GM21526 (cell line): ENCODE measurements at regions not wholly inside any gene's neighbourhood (a gene's known extent, or its start where the extent isn't known, plus 50 kb on each side); places are given as distances from the start of the nearest gene placed in this dataset.

Source experiments
- ATAC-seq: cut with Tn5 transposase; IDR thresholded peaks from one replicate; pipeline ENCODE4 v1.9.1; 2021; ENCODE audit warnings: moderate library complexity; ENCODE audit not compliant: unreplicated experiment, low FRiP score

DNA sequence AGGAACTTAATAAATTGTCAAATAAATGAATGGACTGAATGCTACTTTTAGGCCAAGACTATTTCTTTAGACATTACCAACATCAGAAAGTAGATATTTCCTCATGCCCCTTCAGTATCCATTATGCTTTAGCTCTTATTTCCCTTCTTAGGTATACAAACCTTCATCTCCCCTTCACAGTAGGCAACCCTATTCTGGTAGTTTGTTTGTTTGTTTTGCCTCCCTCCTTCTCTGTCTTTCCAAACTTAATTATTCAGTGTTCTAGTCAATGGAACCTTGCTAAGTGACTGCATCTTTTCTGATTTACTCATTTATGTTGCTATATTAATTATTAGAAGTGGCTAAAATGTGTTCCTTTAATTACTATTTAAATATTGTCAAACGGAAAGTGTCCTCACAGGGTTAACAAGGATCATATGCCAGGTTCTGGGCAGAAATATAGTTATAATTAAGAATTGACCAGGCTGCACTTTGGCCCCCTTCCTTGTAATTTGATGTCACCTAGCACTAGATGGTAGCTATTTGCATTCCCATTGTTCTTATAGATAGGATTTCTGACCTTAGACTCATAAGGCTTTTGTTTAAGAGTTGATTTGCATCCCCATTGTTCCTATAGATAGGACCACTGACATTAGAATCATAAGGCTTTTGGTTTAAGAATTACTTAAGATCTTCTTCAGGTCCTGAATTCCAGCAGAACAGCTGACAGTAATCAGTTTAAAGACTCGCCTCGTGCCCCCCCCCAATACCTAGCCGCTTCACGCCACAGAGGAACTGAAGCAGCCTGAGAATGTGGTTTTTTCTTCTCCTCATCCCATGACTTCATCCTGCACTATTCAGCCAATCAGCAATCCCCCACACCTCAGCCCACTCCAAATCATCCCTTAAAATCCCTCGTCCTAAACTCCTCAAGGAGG lies 84.4 kb upstream of the NUDT12 start:
- no peak for ATAC-seq

DNA sequence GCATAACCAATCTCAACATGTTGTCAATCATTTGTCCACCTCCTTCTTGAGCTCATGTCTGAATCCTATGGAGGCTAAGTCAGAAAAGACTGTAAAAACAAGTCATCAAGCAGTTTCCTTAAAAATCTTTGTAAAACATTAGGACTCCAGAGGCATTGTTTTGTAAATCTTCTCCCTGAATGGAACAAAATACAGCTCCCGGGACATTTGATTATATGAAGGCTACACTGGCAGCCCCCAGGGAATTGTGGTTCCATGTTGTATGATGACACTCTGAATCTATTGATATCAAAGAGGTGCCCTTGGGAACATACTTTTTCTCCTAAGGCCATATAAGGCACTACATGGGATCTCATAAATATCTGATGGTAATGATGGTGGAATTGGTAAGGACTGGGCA lies 83.2 kb upstream of the NUDT12 start:
- ATAC-seq: no peak

DNA sequence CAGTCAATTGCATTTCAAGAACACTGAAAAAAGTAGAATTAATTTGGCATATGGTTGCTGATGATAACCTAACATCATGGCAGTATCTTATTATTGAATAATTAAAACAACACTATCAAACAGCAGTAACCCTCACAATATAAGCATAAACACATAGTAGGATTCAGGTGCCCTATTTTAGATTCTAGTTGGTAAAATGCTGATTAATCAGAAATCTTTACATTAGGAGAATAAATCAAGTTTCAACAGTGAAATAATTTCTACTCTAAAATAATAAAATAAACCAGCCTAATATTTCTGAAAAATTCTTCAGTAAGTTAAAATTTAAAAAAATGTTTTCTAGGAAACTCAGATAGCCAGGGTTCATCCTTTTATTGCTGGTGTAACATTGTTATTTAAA lies 76.4 kb upstream of the NUDT12 start:
- no peak for ATAC-seq

DNA sequence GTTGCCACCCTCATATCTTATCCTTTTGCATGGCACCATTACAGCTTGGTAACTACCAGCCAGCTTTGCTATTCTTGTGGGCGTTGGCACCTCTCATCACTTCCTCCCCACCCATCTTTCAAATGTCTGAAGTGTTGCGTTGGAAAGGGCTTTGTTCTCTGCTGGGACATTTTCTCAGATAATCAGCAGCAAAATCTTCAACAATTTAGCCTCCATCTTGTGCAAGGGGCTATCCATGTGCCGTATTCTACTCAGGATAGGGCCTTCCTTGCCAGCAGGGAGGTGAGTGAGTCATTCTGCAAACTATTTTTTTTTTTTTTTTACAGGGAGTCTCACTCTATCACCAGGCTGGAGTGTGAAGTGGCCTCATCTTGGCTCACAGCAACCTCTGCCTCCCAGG lies 62.1 kb upstream of the NUDT12 start:
- no peak for ATAC-seq

DNA sequence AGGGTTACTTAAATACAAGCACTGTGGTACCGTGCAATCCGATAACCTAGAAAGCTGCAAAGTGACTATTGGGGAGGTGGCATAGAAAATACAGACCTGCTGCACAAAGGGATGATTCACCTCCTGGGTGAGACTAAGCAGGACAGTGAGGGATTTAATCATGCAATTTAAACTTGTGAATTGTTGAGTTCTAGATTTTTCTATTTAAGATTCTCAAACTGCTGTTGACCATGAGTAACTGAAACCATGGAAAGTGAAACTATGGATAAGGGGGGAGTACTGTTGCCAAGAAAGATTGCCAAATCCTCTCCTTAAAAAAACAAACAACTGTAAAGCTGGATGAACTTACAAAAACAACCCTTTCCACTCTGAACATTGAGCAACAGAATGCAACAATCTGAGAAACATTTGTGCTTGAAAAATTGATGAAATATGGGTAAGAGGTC lies 61.5 kb upstream of the NUDT12 start:
- ATAC-seq: no peak

DNA sequence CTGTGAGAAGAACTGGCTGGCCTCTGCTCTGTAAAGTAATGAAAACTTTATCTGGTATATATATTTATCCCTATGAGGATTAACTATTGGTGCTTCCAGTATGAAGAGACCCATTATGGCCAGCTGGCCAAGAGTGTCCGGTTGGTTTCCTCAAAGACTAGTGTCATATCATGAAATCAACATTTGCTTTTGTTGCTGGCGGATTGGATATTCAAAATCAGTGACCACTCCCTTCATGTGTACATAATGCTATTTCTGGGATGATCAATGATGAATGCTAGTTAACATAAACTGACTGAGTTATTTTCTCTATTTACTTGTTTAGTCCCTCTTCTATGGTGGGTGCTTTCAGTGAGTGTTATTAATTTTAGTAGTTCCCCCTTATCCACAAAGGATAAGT lies 60.8 kb upstream of the NUDT12 start:
- ATAC-seq: no peak

DNA sequence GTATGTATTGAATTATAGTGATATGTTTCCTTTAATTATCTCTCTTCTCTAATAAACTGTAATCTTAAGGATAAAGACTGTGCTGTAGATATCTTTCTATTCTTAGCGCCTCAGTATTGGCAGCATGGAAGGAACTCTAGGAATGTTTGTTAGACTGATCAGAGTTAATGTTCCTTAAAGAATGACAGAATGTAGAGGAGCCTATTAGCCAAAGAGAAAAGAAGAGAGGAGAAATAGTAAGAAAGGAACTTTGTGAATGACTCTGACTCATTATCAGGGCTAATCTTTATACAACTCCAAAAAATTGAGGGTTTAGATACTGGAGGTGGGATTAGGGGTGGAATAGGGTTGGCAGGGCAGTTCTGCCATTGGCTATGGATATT lies 59.0 kb upstream of the NUDT12 start:
- no peak for ATAC-seq

DNA sequence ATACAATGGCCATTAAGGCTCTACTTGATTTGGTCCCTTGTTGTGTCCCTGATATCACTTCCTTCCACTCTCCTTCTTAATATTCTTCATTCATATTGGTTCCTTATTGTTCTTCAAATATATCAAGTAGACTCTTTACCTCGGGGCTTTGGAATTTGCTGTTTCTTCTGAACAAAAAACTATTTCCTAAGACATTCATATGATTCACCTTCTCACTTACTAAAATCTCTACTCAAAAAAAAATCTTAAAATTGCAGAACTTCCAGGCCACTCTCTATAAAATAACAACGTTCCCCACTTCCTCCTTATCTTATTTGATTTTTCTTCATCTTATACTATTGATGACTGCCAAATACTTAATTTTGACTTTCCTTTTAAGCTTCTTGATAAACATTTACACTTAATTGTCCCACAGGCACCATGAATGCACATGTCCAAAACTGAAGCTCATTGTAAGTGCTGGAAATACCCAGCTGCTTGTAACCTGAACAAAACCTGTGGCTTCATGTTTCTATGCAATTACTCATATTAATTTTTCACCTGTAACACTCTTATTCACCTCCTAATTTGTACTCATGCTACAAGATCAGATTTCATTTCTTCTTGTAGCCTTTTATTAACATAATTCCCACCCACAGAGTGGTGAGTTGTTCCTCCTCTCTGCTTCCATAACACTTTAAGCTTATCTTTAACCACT lies 58.4 kb upstream of the NUDT12 start:
- no peak for ATAC-seq

DNA sequence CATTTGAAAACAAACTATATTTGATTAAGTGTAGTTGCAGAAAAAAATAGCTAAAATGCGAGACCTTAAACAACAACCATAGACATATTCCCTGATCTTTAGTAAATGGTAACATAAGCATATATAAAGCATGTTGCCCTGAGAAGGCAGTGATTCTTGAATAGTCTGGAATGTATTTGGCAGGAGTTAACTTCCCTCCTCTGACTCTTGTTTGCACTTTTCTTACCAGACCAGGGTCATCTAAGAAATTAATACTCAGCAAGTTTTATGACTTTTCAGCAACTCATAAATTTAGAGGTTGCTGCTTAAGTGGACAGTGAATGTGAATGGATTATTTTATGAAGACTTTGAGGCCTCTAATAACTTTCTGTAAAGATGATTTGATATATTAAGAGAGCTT lies 55.3 kb upstream of the NUDT12 start:
- no peak for ATAC-seq

DNA sequence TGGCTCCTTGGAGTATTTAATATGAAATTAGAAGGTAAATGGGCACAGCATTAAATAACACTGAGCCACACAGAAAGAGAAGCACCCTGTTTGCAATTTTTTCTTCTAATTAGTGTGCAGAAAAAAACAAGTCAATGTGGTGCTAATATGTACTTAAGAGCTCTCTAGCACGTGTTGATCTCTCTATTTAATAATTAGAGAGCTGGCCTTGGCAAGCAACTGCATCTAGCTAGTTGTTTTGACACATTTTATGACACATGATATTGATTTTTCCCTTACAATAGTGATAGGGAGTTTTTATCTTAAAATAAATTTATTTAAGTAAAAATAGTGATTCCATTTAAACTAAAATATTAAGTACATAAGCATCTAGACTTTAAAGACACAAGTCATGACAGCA lies 54.5 kb upstream of the NUDT12 start:
- no peak for ATAC-seq

DNA sequence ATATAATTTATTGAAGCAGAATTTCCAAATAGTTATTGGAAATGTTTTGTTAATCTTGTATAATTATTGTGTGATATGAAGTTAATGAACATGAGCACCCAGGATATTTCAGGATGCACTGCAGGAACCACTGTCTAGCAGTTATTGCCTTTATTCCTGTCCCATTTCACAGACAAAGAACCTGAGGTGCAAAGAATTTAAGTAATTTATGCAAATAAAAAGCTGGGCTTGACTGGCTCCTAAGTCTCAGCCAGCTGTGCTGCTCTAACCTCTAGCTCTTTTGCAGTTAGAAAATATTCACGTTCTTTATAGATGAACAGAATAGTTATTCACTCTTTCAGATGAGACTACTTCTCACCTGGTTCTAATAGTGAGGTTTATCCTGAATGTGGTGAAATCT lies 50.0 kb upstream of the NUDT12 start:
- ATAC-seq: no peak
